ENCODE measurements at regions not wholly inside any gene's neighbourhood (a gene's known extent, or its start where the extent isn't known, plus 50 kb on each side); places are given as distances from the start of the nearest gene placed in this dataset.

DNA sequence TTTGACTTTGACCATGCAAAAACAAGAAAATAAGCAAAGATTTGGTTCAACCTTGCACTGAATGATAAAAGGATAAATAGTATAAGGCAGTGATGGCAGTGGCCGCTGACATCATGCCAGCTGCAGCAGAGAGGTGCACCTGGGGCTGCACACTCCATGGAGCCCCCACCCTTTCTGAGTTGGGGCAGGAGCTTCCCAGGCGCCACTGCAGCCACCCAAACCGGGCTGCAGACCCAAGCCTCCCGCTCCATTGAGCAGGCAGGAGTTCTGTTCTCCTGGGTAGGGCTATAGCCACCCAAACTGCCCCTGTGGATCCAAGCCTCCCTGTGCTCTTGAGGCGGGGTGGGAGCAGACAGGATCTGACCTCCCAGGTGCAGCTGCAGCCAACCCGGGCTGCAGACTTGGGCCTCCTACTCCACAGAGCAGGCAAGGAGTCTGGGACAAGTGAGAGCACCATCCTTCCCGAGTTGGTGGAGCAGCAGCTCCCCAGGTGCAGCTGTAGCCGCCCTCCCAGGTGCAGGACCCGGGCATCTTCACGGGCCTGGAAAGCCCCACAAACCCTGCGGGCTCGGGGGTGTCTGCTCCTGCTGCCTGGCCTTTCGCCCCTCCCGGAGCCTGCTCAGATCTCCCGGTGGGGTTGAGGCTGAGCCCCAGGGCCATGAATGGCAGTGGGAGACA lies 537.9 kb downstream of the TENT5A start:
- Histone ChIP-seq H2BK15ac (ENCODE audit: low read length) (no peak overlapping the region), H3K9ac (replicated peaks in 1 of 4; ENCODE audit: extremely low read depth in 1 of 4, low read depth in 3 of 4, low read length in 3 of 4) (no peak overlapping the region), H4K20me1 (replicated peaks in 1 of 2; ENCODE audit: control insufficient read depth in 1 of 2, insufficient read depth in 2 of 2, low read length in 2 of 2) (no peaks in the 10 kb centered on the region), H3K23ac (ENCODE audit: insufficient read length) (no peak overlapping the region), H3K79me2 (ENCODE audit: control insufficient read depth in 1 of 2, insufficient read depth in 2 of 2, low read length in 2 of 2) (no peaks in the 10 kb centered on the region), H2AFZ (ENCODE audit: low read length) (no peak overlapping the region; the same call in 1 of the 2 replicates), H4K5ac (ENCODE audit: insufficient read length, low read depth, low read length) (no peak overlapping the region), H4K91ac (replicated peaks; ENCODE audit: insufficient read length, low read length) (no peak overlapping the region), H2BK12ac (ENCODE audit: low read depth, low read length) (no peak overlapping the region), H3K9me3 (ENCODE audit: insufficient read depth in 2 of 2, low read depth in 1 of 2, low read length in 1 of 2) (no peaks in the 10 kb centered on the region; a peak in 1 of 4 replicates), H2BK20ac (ENCODE audit: low read length) (no peak overlapping the region), H3K14ac (ENCODE audit: insufficient read length) (no peak overlapping the region), H3K27ac (ENCODE audit: low read depth, low read length) (no peak overlapping the region), H3K36me3 (ENCODE audit: control insufficient read depth in 2 of 4, insufficient read depth in 4 of 4, low read length in 3 of 4) (no peaks in the 10 kb centered on the region), H3K4me1 (replicated peaks in 1 of 4; ENCODE audit: control insufficient read depth in 3 of 4, insufficient read depth in 4 of 4, low read length in 3 of 4) (no peaks in the 10 kb centered on the region), H3K79me1 (ENCODE audit: low read depth, low read length) (no peaks in the 10 kb centered on the region), H3K23me2 (ENCODE audit: low read depth, low read length) (no peaks in the 10 kb centered on the region), H3K56ac (replicated peaks; ENCODE audit: insufficient read length, low read depth, low read length) (no peak overlapping the region), H2BK5ac (ENCODE audit: low read depth, low read length) (no peak overlapping the region), H3K4ac (replicated peaks; ENCODE audit: insufficient read length, low read depth, low read length) (no peak overlapping the region), H4K8ac (ENCODE audit: extremely low read depth, insufficient read depth, low read length) (no peak overlapping the region), H3K27me3 (replicated peaks in 1 of 4; ENCODE audit: control insufficient read depth in 3 of 4, extremely low read depth in 1 of 4, insufficient read depth in 3 of 4, low read length in 3 of 4) (no peaks in the 10 kb centered on the region), H2AK5ac (ENCODE audit: low read depth, low read length) (no peak overlapping the region), H2BK120ac (replicated peaks; ENCODE audit: low read depth, low read length) (no peak overlapping the region), H3K18ac (ENCODE audit: extremely low read depth, low read length) (no peak overlapping the region), H3K4me2 (ENCODE audit: insufficient read depth in 1 of 2, low read depth in 2 of 2, low read length in 2 of 2) (no peak overlapping the region), H3K4me3 (ENCODE audit: extremely low read depth in 1 of 4, insufficient read depth in 2 of 4, low read depth in 3 of 4, low read length in 4 of 4) (no peak overlapping the region)
- ChIA-PET CTCF (ENCODE audit: partially characterized antibody) (interaction anchor here (0.9 to 1.5 kb wide), 3 partner anchors 29 to 792 kb away, joined by 3 to 5 read pairs (median 4); no protein-coding TSS in a partner anchor), POLR2A (ENCODE audit: partially characterized antibody) (no interaction called here)
- no peak for DNase-seq (ENCODE audit: low read depth in 1 of 2, low spot score in 2 of 2)
- TF ChIP-seq BACH1 (IDR thresholded peaks at IDR 0.05; ENCODE audit: low read length) (no peak), CHD2 (IDR thresholded peaks at IDR 0.05; ENCODE audit: low read length) (no peak), NANOG (IDR thresholded peaks at IDR 0.05; ENCODE audit: insufficient read depth, low read depth, low read length, poor library complexity, severe bottlenecking) (no peak), TBP (IDR thresholded peaks at IDR 0.05; ENCODE audit: low read depth, low read length) (no peak), POLR2A (IDR thresholded peaks at IDR 0.05; ENCODE audit: control extremely low read depth in 1 of 2, low read depth in 2 of 2, low read length in 2 of 2) (no peak), POU5F1 (IDR thresholded peaks at IDR 0.05; ENCODE audit: low read depth, low read length) (no peak), KDM5A (IDR thresholded peaks at IDR 0.05; ENCODE audit: low read length) (no peak), TAF7 (optimal IDR thresholded peaks at IDR 0.05; ENCODE audit: borderline replicate concordance, low read depth, low read length) (no peak)
- TF ChIP-seq, protein P1, sequence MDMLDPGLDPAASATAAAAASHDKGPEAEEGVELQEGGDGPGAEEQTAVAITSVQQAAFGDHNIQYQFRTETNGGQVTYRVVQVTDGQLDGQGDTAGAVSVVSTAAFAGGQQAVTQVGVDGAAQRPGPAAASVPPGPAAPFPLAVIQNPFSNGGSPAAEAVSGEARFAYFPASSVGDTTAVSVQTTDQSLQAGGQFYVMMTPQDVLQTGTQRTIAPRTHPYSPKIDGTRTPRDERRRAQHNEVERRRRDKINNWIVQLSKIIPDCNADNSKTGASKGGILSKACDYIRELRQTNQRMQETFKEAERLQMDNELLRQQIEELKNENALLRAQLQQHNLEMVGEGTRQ (IDR thresholded peaks at IDR 0.05; ENCODE audit: low read length): no peak
- TF ChIP-seq, protein P2, sequence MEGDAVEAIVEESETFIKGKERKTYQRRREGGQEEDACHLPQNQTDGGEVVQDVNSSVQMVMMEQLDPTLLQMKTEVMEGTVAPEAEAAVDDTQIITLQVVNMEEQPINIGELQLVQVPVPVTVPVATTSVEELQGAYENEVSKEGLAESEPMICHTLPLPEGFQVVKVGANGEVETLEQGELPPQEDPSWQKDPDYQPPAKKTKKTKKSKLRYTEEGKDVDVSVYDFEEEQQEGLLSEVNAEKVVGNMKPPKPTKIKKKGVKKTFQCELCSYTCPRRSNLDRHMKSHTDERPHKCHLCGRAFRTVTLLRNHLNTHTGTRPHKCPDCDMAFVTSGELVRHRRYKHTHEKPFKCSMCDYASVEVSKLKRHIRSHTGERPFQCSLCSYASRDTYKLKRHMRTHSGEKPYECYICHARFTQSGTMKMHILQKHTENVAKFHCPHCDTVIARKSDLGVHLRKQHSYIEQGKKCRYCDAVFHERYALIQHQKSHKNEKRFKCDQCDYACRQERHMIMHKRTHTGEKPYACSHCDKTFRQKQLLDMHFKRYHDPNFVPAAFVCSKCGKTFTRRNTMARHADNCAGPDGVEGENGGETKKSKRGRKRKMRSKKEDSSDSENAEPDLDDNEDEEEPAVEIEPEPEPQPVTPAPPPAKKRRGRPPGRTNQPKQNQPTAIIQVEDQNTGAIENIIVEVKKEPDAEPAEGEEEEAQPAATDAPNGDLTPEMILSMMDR (IDR thresholded peaks at IDR 0.05; ENCODE audit: control extremely low read depth in 1 of 3, insufficient read depth in 1 of 3, low read depth in 1 of 3, low read length in 3 of 3): no peak
- no peak for FAIRE-seq
- 94% methylated on average over 14 of the region's 15 CpGs; no CpG with 5 or more reads in 1 of the 2 experiments for WGBS, 2 experiments (ENCODE audit: extremely low coverage in 1 of 2, insufficient coverage in 1 of 2, insufficient read length in 1 of 2, insufficient replicate concordance in 2 of 2, low coverage in 1 of 2, low lambda C conversion rate in 2 of 2, missing lambda C conversion rate in 1 of 2)

Measured in H1 (cell line).